GM12872 (cell line): ENCODE measurements at regions not wholly inside any gene's neighbourhood (a gene's known extent, or its start where the extent isn't known, plus 50 kb on each side); places are given as distances from the start of the nearest gene placed in this dataset.

ENCODE experiments used
- CTCF ChIP-seq: IDR thresholded peaks from 3 replicates; pipeline ENCODE4 v1.5.1; 2011; ENCODE audit warnings: low read depth, mild to moderate bottlenecking, low read length, moderate library complexity; ENCODE audit not compliant: insufficient read depth

DNA sequence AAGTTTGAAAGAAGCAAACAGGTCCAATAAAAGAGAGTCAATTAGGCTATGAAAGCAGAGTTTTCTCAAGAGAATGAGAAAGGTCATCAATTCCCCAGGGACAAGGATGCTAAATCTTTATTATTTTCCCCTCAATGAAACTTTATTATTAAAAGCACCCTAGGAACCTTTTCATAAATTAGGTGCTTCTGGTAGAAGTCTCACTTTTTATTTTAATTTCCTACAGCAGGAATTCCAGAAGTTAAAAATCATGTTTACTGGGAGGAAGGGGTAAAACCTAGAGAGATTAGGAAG lies 223.2 kb upstream of the SOX5 start:
- no peak for TF ChIP-seq CTCF

DNA sequence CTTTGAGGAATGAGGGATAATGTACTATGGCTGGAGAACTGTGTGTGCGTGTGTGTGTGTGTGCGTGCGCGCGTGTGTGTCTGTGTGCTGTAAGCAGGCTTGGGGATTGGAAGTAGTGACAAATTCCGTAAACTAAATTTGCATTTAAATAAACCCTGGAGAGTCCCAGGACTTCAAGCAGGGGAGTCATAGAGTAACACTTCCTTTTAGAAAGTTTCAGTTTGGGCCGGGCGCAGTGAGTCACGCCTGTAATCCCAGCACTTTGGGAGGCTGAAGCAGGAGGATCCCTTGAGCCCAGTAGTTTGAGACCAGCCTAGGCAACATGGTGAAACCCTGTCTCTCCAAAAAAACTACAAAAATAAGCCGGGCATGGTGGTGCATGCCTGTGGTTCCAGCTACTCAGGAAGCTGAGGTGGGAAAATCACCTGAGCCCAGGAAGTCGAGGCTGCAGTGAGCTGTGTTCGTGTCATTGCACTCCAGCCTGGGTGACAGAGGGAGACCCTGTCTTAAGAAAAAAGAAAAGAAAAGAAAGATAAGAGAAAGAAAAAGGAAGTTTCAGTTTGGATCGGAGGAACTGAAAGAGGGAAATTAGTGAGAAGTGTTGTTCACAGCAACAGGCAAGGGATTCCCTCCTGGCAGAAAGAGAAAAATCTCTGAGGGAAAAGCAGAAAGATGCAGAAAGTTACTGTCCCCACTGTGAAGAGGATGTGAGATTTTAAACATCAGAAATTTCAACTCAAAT lies 222.7 kb upstream of the SOX5 start:
- no peak for TF ChIP-seq CTCF

GRCh38 chr12:24155042-24155441 lies 205.6 kb upstream of the SOX5 start:
- TF ChIP-seq CTCF = no peak

DNA sequence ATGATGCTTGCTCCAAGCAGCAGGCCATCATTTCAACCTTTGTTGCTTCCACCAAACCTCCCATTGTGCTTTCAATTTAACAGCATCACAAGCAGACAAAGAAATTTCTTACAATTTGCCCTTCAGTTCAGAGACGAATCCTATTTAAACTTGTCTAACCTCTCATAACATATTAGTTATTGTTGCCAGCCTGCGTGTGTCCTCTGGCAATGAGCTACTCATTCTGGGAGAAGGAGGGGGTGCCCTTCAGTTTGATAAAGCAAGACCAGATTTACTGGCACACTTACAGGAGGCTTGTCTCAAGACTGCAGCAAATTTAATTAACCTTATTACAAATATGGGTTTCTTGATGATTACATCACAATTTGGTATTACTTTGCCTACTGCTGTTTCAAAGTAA lies 203.6 kb upstream of the SOX5 start:
- TF ChIP-seq CTCF = no peak

- TF ChIP-seq CTCF = no peak
Observed at GRCh38 chr12:24152270-24152669, 202.8 kb upstream of the SOX5 start.

DNA sequence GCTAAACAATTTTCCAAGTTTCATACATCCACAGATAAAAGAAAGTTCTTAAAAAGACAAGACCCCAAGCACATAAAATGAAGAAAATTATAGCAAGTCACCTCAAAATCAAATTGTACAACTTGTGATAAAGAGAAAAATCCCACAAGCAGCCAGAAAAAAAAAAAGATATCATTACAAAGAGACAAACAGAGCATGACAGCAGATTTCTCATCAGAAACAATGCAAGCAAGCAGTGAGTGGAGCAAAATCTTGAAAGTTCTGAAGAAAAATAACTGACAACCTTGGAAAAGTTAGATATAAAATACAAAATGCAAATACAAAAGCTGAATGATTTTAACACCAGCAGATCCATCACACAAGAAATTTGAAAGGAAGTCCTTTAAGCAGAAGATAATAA lies 194.5 kb upstream of the SOX5 start:
- no peak for TF ChIP-seq CTCF

DNA sequence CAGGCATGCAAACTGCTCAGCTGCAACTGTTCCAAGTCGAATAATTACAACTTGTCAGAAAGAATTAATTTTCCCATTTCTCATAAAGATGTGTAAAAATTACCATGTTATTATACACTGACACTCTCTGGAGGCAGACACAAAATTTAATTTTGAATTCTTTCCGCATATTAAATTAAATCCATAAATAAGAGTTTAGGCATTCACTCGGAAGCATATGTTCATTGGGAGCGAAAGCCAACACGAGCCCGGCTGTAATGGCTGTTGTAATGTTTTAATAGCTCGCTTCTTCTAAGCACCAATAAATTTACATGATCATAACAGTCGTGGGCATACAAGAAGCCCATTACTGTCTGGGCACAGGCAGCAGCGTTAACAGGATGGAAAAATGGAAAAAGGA lies 189.6 kb upstream of the SOX5 start:
- TF ChIP-seq CTCF = no peak
